GM10266 (cell line): ENCODE measurements at regions not wholly inside any gene's neighbourhood (a gene's known extent, or its start where the extent isn't known, plus 50 kb on each side); places are given as distances from the start of the nearest gene placed in this dataset.
"Not testable (repeated sequence)": the region's sequence is repeated elsewhere in the genome, so short reads cannot be mapped to it uniquely, and the experiment has no call there.

Source experiments
- DNase-seq: peaks from one replicate; pipeline ENCODE4 v3.0.0; 2012; ENCODE audit errors: extremely low spot score
- CTCF ChIP-seq: IDR thresholded peaks from 2 replicates; pipeline ENCODE4 v1.5.1; 2012; ENCODE audit warnings: mild to moderate bottlenecking, low read depth; ENCODE audit not compliant: control insufficient read depth, insufficient read depth; ENCODE audit errors: missing control alignments

GRCh38 chr16:52924162-52924561 lies 128.5 kb downstream of the CHD9NB start:
- no peak for TF ChIP-seq CTCF
- DNase-seq: no peak

DNA sequence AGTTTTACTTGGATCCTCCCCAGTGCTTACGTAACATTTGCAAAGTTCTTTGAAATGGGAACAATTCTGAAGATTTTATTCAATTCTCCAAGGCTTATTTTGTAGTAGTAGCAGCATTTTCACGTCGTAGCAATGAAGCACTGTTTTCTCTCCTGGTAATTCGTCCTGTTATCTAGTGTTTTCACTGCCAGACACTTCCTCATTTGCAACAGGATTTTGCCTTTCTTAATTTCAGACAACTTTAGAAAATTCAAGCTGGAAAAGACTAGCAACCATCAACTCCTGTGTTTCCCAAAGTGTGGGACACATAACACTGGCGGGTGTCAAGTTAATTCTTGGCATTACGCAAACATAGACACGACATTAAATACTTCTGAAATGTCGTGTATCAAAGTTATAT lies 131.6 kb downstream of the CHD9NB start:
- TF ChIP-seq CTCF: no peak
- no peak for DNase-seq

DNA sequence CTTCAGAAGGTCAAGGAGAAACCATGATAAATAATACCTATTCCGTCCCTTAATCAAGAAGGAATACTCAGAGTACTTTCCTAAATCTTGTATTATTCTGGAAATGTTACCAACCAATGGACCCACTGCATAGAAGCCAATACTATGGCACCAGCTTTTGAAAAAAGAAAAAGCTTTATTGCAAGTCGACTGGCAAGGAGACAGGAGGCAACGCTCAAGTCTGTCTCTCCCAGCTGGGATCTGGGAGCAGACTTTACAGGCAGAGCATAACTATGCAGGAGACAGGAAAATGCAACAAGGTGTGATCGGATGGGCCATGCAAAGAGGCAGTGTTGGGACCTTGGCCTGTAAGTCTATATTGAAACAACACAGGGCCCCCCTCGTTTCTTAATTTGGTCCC lies 132.4 kb downstream of the CHD9NB start:
- TF ChIP-seq CTCF: no peak

GRCh38 chr16:52914428-52914827 lies 138.3 kb downstream of the CHD9NB start:
- no peak for TF ChIP-seq CTCF
- no peak for DNase-seq

More for the DNA sequence above, 132.4 kb downstream of the CHD9NB start:
- DNase-seq: no peak

DNA sequence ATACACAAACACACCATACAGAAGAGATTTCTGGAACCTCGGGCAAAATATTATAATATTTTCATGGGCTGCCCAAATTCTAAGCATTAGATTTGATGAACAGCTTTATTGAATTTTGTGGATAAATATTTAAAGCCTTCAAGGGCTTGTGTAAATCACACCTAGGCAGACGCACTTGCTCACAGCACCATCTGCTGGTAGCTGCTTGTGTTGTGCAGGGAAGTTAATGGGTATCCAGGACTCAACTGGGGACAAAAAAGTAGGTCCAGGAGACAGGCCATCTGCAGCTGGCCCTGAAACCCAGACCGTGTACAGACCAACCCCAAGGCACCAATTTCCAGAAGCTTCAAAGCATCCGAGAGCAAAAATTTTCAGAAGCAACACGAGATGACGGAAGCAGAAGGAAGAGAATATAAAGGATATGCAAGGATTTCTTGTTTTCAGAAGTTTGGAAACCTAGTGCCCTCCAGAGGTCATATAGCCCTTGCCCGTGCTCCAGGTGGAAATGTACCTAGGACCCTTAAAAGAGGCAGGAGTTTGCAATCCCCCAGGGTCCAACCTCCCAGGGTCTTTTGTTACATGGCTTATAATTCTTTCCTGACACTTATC lies 140.0 kb downstream of the CHD9NB start:
- peak; percentile 50 for DNase-seq
- peak; percentile 79 for TF ChIP-seq CTCF

GRCh38 chr16:52908057-52908456 lies 144.6 kb downstream of the CHD9NB start:
- DNase-seq: not testable (repeated sequence)

GRCh38 chr16:52906281-52906680 lies 146.4 kb downstream of the CHD9NB start:
- no peak for DNase-seq
- TF ChIP-seq CTCF: no peak

DNA sequence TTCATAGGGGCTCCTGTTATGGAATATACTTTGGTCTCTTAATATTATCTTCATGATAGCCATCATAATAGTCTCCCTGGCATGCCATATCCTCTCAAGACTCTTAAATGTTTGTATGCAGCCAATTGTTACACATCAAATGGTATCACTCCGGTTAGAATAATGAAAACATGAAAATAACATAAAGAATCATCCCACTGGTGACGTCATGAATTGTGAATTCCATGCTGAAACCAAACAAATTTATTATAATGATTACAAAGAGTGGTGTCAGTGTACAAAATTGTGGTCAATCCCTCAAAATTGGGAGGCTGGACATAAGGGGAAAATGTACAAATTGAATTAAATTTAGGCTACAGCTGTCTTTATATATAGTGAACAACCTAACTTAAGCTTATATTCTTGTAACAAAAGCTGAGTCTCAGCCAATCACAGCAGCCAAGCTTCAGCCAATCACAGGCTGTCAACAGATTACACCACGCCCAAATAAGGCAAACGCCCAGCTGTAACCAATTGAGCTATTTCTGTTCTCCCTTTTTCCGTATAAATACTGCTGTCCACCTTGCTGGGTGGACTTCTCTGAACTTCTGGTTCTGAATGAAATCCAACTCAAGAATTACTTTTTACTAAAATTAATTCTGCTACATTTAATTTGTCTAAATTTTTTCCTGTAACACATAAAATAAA lies 156.1 kb downstream of the CHD9NB start:
- DNase-seq: no peak
- no peak for TF ChIP-seq CTCF
